H1 (cell line): ENCODE measurements at regions not wholly inside any gene's neighbourhood (a gene's known extent, or its start where the extent isn't known, plus 50 kb on each side); places are given as distances from the start of the nearest gene placed in this dataset.
"Not testable (repeated sequence)": the region's sequence is repeated elsewhere in the genome, so short reads cannot be mapped to it uniquely, and the experiment has no call there.

Experiments used
- CTCF ChIA-PET: fragments of 300-600 bp; sonication (Branson Sonifier 250); formaldehyde crosslinking; loops from one replicate; lab custom pipeline; 2021; ENCODE audit not compliant: partially characterized antibody; lab: Charles Lee
- POLR2A ChIA-PET: fragments of 300-600 bp; sonication (Branson Sonifier 250); formaldehyde crosslinking; loops from one replicate; lab custom pipeline; 2021; ENCODE audit warnings: inconsistent platforms; ENCODE audit not compliant: partially characterized antibody; lab: Charles Lee
- DNase-seq, 2 experiments: peaks; one replicate each; pipeline versions ENCODE4 v3.0.0 to v3.0.0-alpha.2; 2010 to 2022; ENCODE audit warnings: low spot score in 2 of 2, low read depth in 1 of 2, mixed read lengths in 1 of 2
- FAIRE-seq: peaks from 2 replicates; lab custom pipeline; 2011; peaks lifted over from hg19 to GRCh38; lab: Jason Lieb, UNC
- H2AFZ ChIP-seq: 2 replicates; pipeline ENCODE4 v1.8.1; 2012; ENCODE audit warnings: low read length, inconsistent platforms
- H2AK5ac ChIP-seq: 2 replicates; pipeline ENCODE4 v1.6.1; 2013; ENCODE audit warnings: low read depth, low read length
- H2BK120ac ChIP-seq: replicated peaks from 2 replicates; pipeline ENCODE3; 2013; ENCODE audit warnings: low read depth, low read length, inconsistent platforms
- H2BK12ac ChIP-seq: 2 replicates; pipeline ENCODE4 v1.6.1; 2013; ENCODE audit warnings: low read depth, low read length
- H2BK15ac ChIP-seq: 2 replicates; pipeline ENCODE4 v1.6.1; 2013; ENCODE audit warnings: low read length
- H2BK20ac ChIP-seq: 2 replicates; pipeline ENCODE4 v1.6.1; 2013; ENCODE audit warnings: low read length
- H2BK5ac ChIP-seq: 2 replicates; pipeline ENCODE4 v1.6.1; 2013; ENCODE audit warnings: low read depth, low read length
- H3K14ac ChIP-seq: 2 replicates; pipeline ENCODE4 v1.6.1; 2013; ENCODE audit warnings: inconsistent platforms; ENCODE audit not compliant: insufficient read length
- H3K18ac ChIP-seq: 2 replicates; pipeline ENCODE4 v1.6.1; 2013; ENCODE audit warnings: low read length; ENCODE audit errors: extremely low read depth
- H3K23ac ChIP-seq: 2 replicates; pipeline ENCODE4 v1.6.1; 2013; ENCODE audit warnings: inconsistent platforms; ENCODE audit not compliant: insufficient read length
- H3K23me2 ChIP-seq: 2 replicates; pipeline ENCODE4 v1.6.1; 2013; ENCODE audit warnings: low read depth, low read length
- H3K27ac ChIP-seq: 2 replicates; pipeline ENCODE4 v1.6.1; 2011; ENCODE audit warnings: low read depth, low read length, inconsistent platforms
- H3K27me3 ChIP-seq, 4 experiments: replicated peaks in 1 of 4; 1 replicate in 1 of 4; 2 replicates in 3 of 4; pipeline versions ENCODE4 v1.6.1 to v1.8.1; 2011 to 2013; ENCODE audit warnings: low read length in 3 of 4, mild to moderate bottlenecking in 3 of 4, inconsistent platforms in 2 of 4, mixed read lengths in 2 of 4, moderate library complexity in 1 of 4; ENCODE audit not compliant: control insufficient read depth in 3 of 4, insufficient read depth in 3 of 4; ENCODE audit errors: extremely low read depth in 1 of 4
- H3K36me3 ChIP-seq, 4 experiments: 2 replicates each; pipeline versions ENCODE4 v1.6.1 to v1.8.1; 2011 to 2013; ENCODE audit warnings: mild to moderate bottlenecking in 4 of 4, low read length in 3 of 4, moderate library complexity in 2 of 4, control low read depth in 1 of 4, inconsistent platforms in 1 of 4; ENCODE audit not compliant: insufficient read depth in 4 of 4, control insufficient read depth in 2 of 4
- H3K4ac ChIP-seq: replicated peaks from 2 replicates; pipeline ENCODE3; 2013; ENCODE audit warnings: low read length, low read depth, mixed read lengths, inconsistent platforms; ENCODE audit not compliant: insufficient read length
- H3K4me1 ChIP-seq, 4 experiments: replicated peaks in 1 of 4; 1 replicate in 1 of 4; 2 replicates in 3 of 4; pipeline versions ENCODE4 v1.6.1 to v1.8.1; 2011 to 2013; ENCODE audit warnings: low read length in 3 of 4, inconsistent platforms in 2 of 4, mixed read lengths in 1 of 4; ENCODE audit not compliant: insufficient read depth in 4 of 4, control insufficient read depth in 3 of 4
- H3K4me2 ChIP-seq, 2 experiments: 2 replicates each; pipeline versions ENCODE4 v1.6.1 to v1.8.1; 2011 to 2013; ENCODE audit warnings: low read depth in 2 of 2, low read length in 2 of 2, control low read depth in 1 of 2, inconsistent platforms in 1 of 2, mild to moderate bottlenecking in 1 of 2; ENCODE audit not compliant: insufficient read depth in 1 of 2
- H3K4me3 ChIP-seq, 4 experiments: fragments of 200-600, 300-600 bp in 1 of 4; sonication (generic), shearing (Covaris generic), sonication (Bioruptor Twin) in 1 of 4; 2 replicates each; pipeline versions ENCODE4 v1.5.1 to v1.8.1; 2011 to 2016; ENCODE audit warnings: low read length in 4 of 4, low read depth in 3 of 4, control low read depth in 2 of 4, inconsistent platforms in 2 of 4, mild to moderate bottlenecking in 2 of 4, mixed read lengths in 1 of 4, moderate library complexity in 1 of 4; ENCODE audit not compliant: insufficient read depth in 2 of 4; ENCODE audit errors: extremely low read depth in 1 of 4
- H3K56ac ChIP-seq: replicated peaks from 2 replicates; pipeline ENCODE3; 2013; ENCODE audit warnings: low read depth, mild to moderate bottlenecking, mixed read lengths, low read length, inconsistent platforms; ENCODE audit not compliant: insufficient read length
- H3K79me1 ChIP-seq: 2 replicates; pipeline ENCODE4 v1.6.1; 2013; ENCODE audit warnings: low read depth, low read length, control low read depth
- H3K79me2 ChIP-seq, 2 experiments: 2 replicates each; pipeline versions ENCODE4 v1.6.1 to v1.8.1; 2012 to 2013; ENCODE audit warnings: low read length in 2 of 2, mild to moderate bottlenecking in 2 of 2, inconsistent platforms in 1 of 2; ENCODE audit not compliant: insufficient read depth in 2 of 2, control insufficient read depth in 1 of 2
- H3K9ac ChIP-seq, 4 experiments: replicated peaks in 1 of 4; 1 replicate in 1 of 4; 2 replicates in 3 of 4; pipeline versions ENCODE4 v1.6.1 to v1.8.1; 2011 to 2013; ENCODE audit warnings: low read depth in 3 of 4, low read length in 3 of 4, control low read depth in 2 of 4, mild to moderate bottlenecking in 2 of 4, moderate library complexity in 2 of 4, inconsistent platforms in 1 of 4; ENCODE audit errors: extremely low read depth in 1 of 4
- H3K9me3 ChIP-seq, 2 experiments: 2 replicates each; pipeline versions ENCODE4 v1.6.1 to v1.8.1; 2012 to 2013; ENCODE audit warnings: mild to moderate bottlenecking in 2 of 2, moderate library complexity in 2 of 2, control low read depth in 1 of 2, inconsistent platforms in 1 of 2, low read depth in 1 of 2, low read length in 1 of 2, mixed read lengths in 1 of 2; ENCODE audit not compliant: insufficient read depth in 2 of 2
- H4K20me1 ChIP-seq, 2 experiments: replicated peaks in 1 of 2; 2 replicates each; pipeline versions ENCODE3 to v1.8.1; 2011 to 2013; ENCODE audit warnings: inconsistent platforms in 2 of 2, low read length in 2 of 2, mild to moderate bottlenecking in 1 of 2; ENCODE audit not compliant: insufficient read depth in 2 of 2, control insufficient read depth in 1 of 2
- H4K5ac ChIP-seq: 2 replicates; pipeline ENCODE4 v1.6.1; 2013; ENCODE audit warnings: low read length, low read depth, mixed read lengths, inconsistent platforms; ENCODE audit not compliant: insufficient read length
- H4K8ac ChIP-seq: 2 replicates; pipeline ENCODE4 v1.8.0; 2013; ENCODE audit warnings: mild to moderate bottlenecking, moderate library complexity, low read length, inconsistent platforms; ENCODE audit not compliant: insufficient read depth; ENCODE audit errors: extremely low read depth
- H4K91ac ChIP-seq: replicated peaks from 2 replicates; pipeline ENCODE3; 2013; ENCODE audit warnings: low read length, mixed read lengths, inconsistent platforms; ENCODE audit not compliant: insufficient read length
- WGBS, 2 experiments: shearing (Covaris generic) in 1 of 2; methylation state at CpG; one replicate each; pipeline versions ENCODE4 v1.1.6 to v1.1.7; 2013 to 2015; ENCODE audit warnings: low lambda C conversion rate in 2 of 2, mixed read lengths in 2 of 2, inconsistent platforms in 1 of 2, low coverage in 1 of 2, missing lambda C conversion rate in 1 of 2; ENCODE audit not compliant: insufficient replicate concordance in 2 of 2, insufficient coverage in 1 of 2, insufficient read length in 1 of 2; ENCODE audit errors: extremely low coverage in 1 of 2, missing lambda C conversion rate in 1 of 2; 5-methylcytosine and 5-hydroxymethylcytosine counted together

- not testable (repeated sequence) for H4K5ac ChIP-seq, H4K8ac ChIP-seq
- H3K9ac ChIP-seq: peak overlapping the region; percentile 13 to 67 (median 44); a peak in 4 of 7 replicates
These were observed 269.4 kb upstream of the SLC16A7 start for GRCh38 chr12:59326457-59326856.

More at GRCh38 chr12:59326457-59326856, 269.4 kb upstream of the SLC16A7 start:
- H2BK15ac ChIP-seq, H4K20me1 ChIP-seq, H3K23me2 ChIP-seq, H3K9me3 ChIP-seq, H2BK5ac ChIP-seq, H3K4ac ChIP-seq, H3K23ac ChIP-seq, H3K27me3 ChIP-seq, H2BK120ac ChIP-seq, H2AK5ac ChIP-seq, H3K79me1 ChIP-seq, H3K56ac ChIP-seq, H3K18ac ChIP-seq, H3K27ac ChIP-seq, CTCF ChIA-PET, FAIRE-seq, DNase-seq, H2AFZ ChIP-seq, H2BK12ac ChIP-seq, H2BK20ac ChIP-seq, H4K91ac ChIP-seq, H3K14ac ChIP-seq: not testable (repeated sequence)
- Histone ChIP-seq H3K79me2 (peaks cover 0 to 27% of the 10 kb centered on the region in 2 experiments; a peak in 3 of 4 replicates), H3K4me2 (peak overlapping the region; percentile 57 to 87), H3K4me1 (peaks cover 2 to 24% (median 11%) of the 10 kb centered on the region in 4 experiments; a peak in 6 of 7 replicates), H3K4me3 (peak overlapping the region; percentile 3 to 91 (median 58)), H3K36me3 (peaks cover 2 to 45% (median 19%) of the 10 kb centered on the region in 4 experiments; a peak in 6 of 8 replicates)
- POLR2A ChIA-PET: interaction anchor here (0.9 to 1.3 kb wide), 2 partner anchors 9 to 46 kb away, joined by 3 to 4 read pairs; no protein-coding TSS in a partner anchor
- 40% methylated on average over 9 of the region's 12 CpGs; no CpG with 5 or more reads in 1 of the 2 experiments for WGBS, 2 experiments
